Stimulated activated CD8-positive, alpha-beta memory T cell treated with anti-CD3 and anti-CD28 coated beads, Interleukin-15, amount 100 ng/mL, for 4 hours (primary cell): ENCODE measurements at regions not wholly inside any gene's neighbourhood (a gene's known extent, or its start where the extent isn't known, plus 50 kb on each side); places are given as distances from the start of the nearest gene placed in this dataset.

Experiments used
- DNase-seq, 2 donors: peaks; one replicate each; pipeline ENCODE4 v3.0.0-alpha.2; 2020; ENCODE audit warnings: low read depth in 2 of 2

GRCh38 chr3:106685745-106686144 lies 691.5 kb upstream of the CCDC54 start:
- no peak for DNase-seq

- no peak for DNase-seq
Measured at GRCh38 chr3:106687905-106688304, 689.3 kb upstream of the CCDC54 start.

- no peak for DNase-seq
Measured at GRCh38 chr3:106688464-106688863, 688.8 kb upstream of the CCDC54 start.

- no peak for DNase-seq
Measured at GRCh38 chr3:106691476-106691875, 685.8 kb upstream of the CCDC54 start.

GRCh38 chr3:106692624-106693023 lies 684.6 kb upstream of the CCDC54 start:
- no peak for DNase-seq

- DNase-seq, result no peak
Measured at GRCh38 chr3:106699122-106699521, 678.1 kb upstream of the CCDC54 start.

- no peak for DNase-seq
Measured at GRCh38 chr3:106700981-106701380, 676.3 kb upstream of the CCDC54 start.

- DNase-seq, result no peak
Measured at GRCh38 chr3:106703524-106703923, 673.7 kb upstream of the CCDC54 start.

- no peak for DNase-seq
Measured at GRCh38 chr3:106707347-106707746, 669.9 kb upstream of the CCDC54 start.

- DNase-seq, result no peak
Measured at GRCh38 chr3:106710596-106710995, 666.6 kb upstream of the CCDC54 start.

- DNase-seq, result no peak
Measured at GRCh38 chr3:106711650-106712049, 665.6 kb upstream of the CCDC54 start.

- DNase-seq, result no peak
Measured at GRCh38 chr3:106714400-106714799, 662.8 kb upstream of the CCDC54 start.

GRCh38 chr3:106715286-106715685 lies 662.0 kb upstream of the CCDC54 start:
- DNase-seq, result no peak

GRCh38 chr3:106717178-106717780 lies 660.0 kb upstream of the CCDC54 start:
- no peak for DNase-seq

- DNase-seq, result no peak
Measured at GRCh38 chr3:106719077-106719476, 658.2 kb upstream of the CCDC54 start.

GRCh38 chr3:106719583-106719982 lies 657.7 kb upstream of the CCDC54 start:
- no peak for DNase-seq

- no peak for DNase-seq
Measured at GRCh38 chr3:106720510-106720909, 656.7 kb upstream of the CCDC54 start.

- DNase-seq, result no peak
Measured at GRCh38 chr3:106725566-106725965, 651.7 kb upstream of the CCDC54 start.

GRCh38 chr3:106728315-106729098 lies 648.7 kb upstream of the CCDC54 start:
- DNase-seq, result no peak

GRCh38 chr3:106729481-106729880 lies 647.8 kb upstream of the CCDC54 start:
- DNase-seq, result no peak

- no peak for DNase-seq
Measured at GRCh38 chr3:106731230-106731629, 646.0 kb upstream of the CCDC54 start.

GRCh38 chr3:106734712-106735111 lies 642.5 kb upstream of the CCDC54 start:
- DNase-seq, result no peak

- no peak for DNase-seq
Measured at GRCh38 chr3:106737265-106737664, 640.0 kb upstream of the CCDC54 start.

GRCh38 chr3:106740116-106740515 lies 637.1 kb upstream of the CCDC54 start:
- no peak for DNase-seq
